ENCODE measurements at regions not wholly inside any gene's neighbourhood (a gene's known extent, or its start where the extent isn't known, plus 50 kb on each side); places are given as distances from the start of the nearest gene placed in this dataset.
A peak's percentile ranks its signal among the peaks of the same experiment; 100 is the strongest.
"Not testable (repeated sequence)": the region's sequence is repeated elsewhere in the genome, so short reads cannot be mapped to it uniquely, and the experiment has no call there.

DNA sequence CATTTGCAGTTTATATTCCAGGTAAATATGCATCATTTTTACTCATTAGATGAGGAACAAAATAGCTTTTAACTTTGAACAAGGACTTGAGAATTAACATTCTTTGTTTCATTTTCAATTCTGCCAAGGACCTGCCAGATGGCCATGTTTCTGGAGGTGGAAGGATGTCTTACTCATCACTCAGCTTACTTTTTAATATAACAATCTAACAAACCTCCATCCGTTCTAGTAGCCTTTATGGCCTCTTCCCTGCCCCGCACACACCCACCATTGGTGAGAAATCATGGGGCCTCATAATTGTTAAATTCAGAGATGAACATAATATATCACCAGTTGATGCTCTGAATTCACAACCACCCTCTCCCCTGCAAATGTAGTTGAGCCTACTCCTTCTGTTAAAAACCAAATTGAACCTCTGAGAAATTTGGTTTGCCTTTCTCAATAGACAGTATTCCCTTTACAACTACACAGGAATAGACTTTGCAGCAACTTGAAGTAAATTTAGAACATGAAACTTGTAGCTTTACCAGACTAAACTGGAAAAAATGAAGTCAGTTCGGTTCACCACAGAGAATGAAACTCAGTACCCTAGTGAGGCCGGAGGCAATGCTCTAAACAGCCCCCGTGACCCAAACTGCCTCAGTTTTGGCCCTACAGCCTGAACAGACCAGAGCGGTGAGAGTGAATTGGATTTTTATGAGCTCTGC, 50.1 kb upstream of the ACSL4 start:
- TF ChIP-seq, protein P1, sequence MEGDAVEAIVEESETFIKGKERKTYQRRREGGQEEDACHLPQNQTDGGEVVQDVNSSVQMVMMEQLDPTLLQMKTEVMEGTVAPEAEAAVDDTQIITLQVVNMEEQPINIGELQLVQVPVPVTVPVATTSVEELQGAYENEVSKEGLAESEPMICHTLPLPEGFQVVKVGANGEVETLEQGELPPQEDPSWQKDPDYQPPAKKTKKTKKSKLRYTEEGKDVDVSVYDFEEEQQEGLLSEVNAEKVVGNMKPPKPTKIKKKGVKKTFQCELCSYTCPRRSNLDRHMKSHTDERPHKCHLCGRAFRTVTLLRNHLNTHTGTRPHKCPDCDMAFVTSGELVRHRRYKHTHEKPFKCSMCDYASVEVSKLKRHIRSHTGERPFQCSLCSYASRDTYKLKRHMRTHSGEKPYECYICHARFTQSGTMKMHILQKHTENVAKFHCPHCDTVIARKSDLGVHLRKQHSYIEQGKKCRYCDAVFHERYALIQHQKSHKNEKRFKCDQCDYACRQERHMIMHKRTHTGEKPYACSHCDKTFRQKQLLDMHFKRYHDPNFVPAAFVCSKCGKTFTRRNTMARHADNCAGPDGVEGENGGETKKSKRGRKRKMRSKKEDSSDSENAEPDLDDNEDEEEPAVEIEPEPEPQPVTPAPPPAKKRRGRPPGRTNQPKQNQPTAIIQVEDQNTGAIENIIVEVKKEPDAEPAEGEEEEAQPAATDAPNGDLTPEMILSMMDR (IDR thresholded peaks at IDR 0.05; ENCODE audit: borderline replicate concordance, extremely low read depth, insufficient read depth): no peak
- DNase-seq (peak in 3 of 5 donors; percentile 11 to 50 (median 38)), FAIRE-seq (peak; percentile 33)
- Histone ChIP-seq H3K9me3 (ENCODE audit: control insufficient read depth in 2 of 3, insufficient read depth in 1 of 3, low read length in 3 of 3) (no peaks in the 10 kb centered on the region), H3K36me3 (ENCODE audit: control insufficient read depth in 2 of 3, insufficient read depth in 3 of 3, low read length in 3 of 3) (no peaks in the 10 kb centered on the region), H3K27ac (ENCODE audit: low read depth in 2 of 2, low read length in 2 of 2) (peak overlapping the region in 1 of 2 donors; percentile 63), H3K4me1 (ENCODE audit: control insufficient read depth in 2 of 3, insufficient read depth in 2 of 3, low read depth in 1 of 3, low read length in 3 of 3) (peaks cover 0 to 2% (median 0%) of the 10 kb centered on the region in 3 donors), H3K9ac (ENCODE audit: low read length in 3 of 3) (no peak overlapping the region), H3K4me3 (ENCODE audit: low read length in 3 of 3) (no peak overlapping the region), H3K27me3 (ENCODE audit: control insufficient read depth, insufficient read depth, low read length) (no peaks in the 10 kb centered on the region)
- intact Hi-C loops (cut with DNase I): no loop called here

DNA sequence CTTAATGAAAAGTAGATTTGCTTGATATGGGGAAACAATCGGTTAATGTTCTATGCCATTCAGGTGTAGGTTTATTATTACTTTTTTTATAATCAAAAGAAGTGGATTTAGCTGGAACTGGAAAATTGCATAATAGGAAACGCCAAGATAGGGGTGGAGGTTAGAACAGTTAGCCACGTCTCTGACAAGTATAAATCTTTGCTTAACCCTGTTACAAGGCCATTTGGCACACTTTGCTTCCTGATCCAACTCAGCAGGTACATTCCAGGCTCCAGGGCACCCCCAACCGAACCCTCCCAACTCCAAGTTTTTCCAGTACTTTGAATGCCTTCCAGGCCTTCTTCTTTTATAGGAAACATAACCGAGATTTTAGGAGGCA, 50.6 kb upstream of the ACSL4 start:
- no peaks in the 10 kb centered on the region for H3K36me3 ChIP-seq (ENCODE audit: control insufficient read depth in 2 of 3, insufficient read depth in 3 of 3, low read length in 3 of 3)
- intact Hi-C loops (cut with DNase I): no loop called here
- H3K4me1 ChIP-seq (ENCODE audit: control insufficient read depth in 2 of 3, insufficient read depth in 2 of 3, low read depth in 1 of 3, low read length in 3 of 3): peaks cover 0 to 2% (median 0%) of the 10 kb centered on the region in 3 donors
- DNase-seq (peak in 4 of 5 donors; percentile 16 to 75 (median 48)), FAIRE-seq (peak; percentile 60)
- TF ChIP-seq, protein P1 (IDR thresholded peaks at IDR 0.05; ENCODE audit: borderline replicate concordance, extremely low read depth, insufficient read depth): no peak
- no peak overlapping the region for H3K27ac ChIP-seq (ENCODE audit: low read depth in 2 of 2, low read length in 2 of 2)
- no peak overlapping the region for H3K9ac ChIP-seq (ENCODE audit: low read length in 3 of 3)
- no peaks in the 10 kb centered on the region for H3K9me3 ChIP-seq (ENCODE audit: control insufficient read depth in 2 of 3, insufficient read depth in 1 of 3, low read length in 3 of 3)
- no peaks in the 10 kb centered on the region for H3K27me3 ChIP-seq (ENCODE audit: control insufficient read depth, insufficient read depth, low read length)
- H3K4me3 ChIP-seq (ENCODE audit: low read length in 3 of 3): no peak overlapping the region

DNA sequence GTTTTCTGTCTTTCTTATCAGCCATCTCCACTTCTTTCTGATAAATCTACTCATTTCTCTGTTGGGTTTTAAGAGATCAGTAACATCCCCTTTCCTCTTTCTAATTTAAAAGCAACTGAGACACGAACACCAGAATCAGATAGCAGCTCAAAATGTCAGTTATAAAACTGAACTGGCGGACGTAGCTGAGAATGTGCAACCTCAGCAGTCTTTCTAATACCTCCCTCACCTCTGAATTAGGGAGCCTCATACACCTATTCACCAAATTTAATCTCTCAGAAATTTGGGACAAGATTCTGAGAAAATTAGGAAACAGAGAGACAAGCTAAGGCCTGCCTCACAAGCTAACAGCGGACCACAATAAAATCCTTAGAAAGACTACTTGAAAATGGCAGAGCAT, 52.0 kb upstream of the ACSL4 start:
- FAIRE-seq: no peak
- intact Hi-C loops (cut with DNase I): no loop called here
- TF ChIP-seq, protein P1 (IDR thresholded peaks at IDR 0.05; ENCODE audit: borderline replicate concordance, extremely low read depth, insufficient read depth): no peak

DNA sequence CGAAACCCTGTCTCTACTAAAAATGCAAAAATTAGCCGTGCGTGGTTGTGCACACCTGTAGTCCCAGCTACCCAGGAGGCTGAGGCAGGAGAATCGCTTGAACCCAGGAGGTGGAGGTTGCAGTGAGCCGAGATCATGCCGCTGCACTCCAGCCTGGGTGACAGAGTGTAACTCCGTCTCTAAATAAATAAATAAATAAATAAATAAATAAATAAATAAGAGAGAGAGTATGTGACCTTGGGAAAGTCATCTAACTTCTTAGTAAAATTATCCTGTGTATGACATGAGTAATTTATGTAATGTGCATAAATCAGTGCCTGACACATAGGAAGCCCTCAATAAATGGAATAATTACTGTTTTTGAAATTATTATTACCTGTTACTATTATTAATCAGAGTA, 57.5 kb upstream of the ACSL4 start:
- H3K27ac ChIP-seq (ENCODE audit: low read depth in 2 of 2, low read length in 2 of 2); H3K9ac ChIP-seq (ENCODE audit: low read length in 3 of 3); FAIRE-seq; DNase-seq; H3K36me3 ChIP-seq (ENCODE audit: control insufficient read depth in 2 of 3, insufficient read depth in 3 of 3, low read length in 3 of 3); intact Hi-C loops (cut with DNase I); H3K27me3 ChIP-seq (ENCODE audit: control insufficient read depth, insufficient read depth, low read length); H3K4me1 ChIP-seq (ENCODE audit: control insufficient read depth in 2 of 3, insufficient read depth in 2 of 3, low read depth in 1 of 3, low read length in 3 of 3); H3K4me3 ChIP-seq (ENCODE audit: low read length in 3 of 3); H3K9me3 ChIP-seq (ENCODE audit: control insufficient read depth in 2 of 3, insufficient read depth in 1 of 3, low read length in 3 of 3): not testable (repeated sequence)

More for the DNA sequence above, 52.0 kb upstream of the ACSL4 start:
- no peaks in the 10 kb centered on the region for H3K36me3 ChIP-seq (ENCODE audit: control insufficient read depth in 2 of 3, insufficient read depth in 3 of 3, low read length in 3 of 3)
- H3K4me3 ChIP-seq (ENCODE audit: low read length in 3 of 3): no peak overlapping the region
- no peak overlapping the region for H3K9ac ChIP-seq (ENCODE audit: low read length in 3 of 3)
- no peaks in the 10 kb centered on the region for H3K27me3 ChIP-seq (ENCODE audit: control insufficient read depth, insufficient read depth, low read length)
- H3K27ac ChIP-seq (ENCODE audit: low read depth in 2 of 2, low read length in 2 of 2): no peak overlapping the region
- H3K9me3 ChIP-seq (ENCODE audit: control insufficient read depth in 2 of 3, insufficient read depth in 1 of 3, low read length in 3 of 3): no peaks in the 10 kb centered on the region
- no peak for DNase-seq
- peaks cover 0 to 2% (median 0%) of the 10 kb centered on the region in 3 donors for H3K4me1 ChIP-seq (ENCODE audit: control insufficient read depth in 2 of 3, insufficient read depth in 2 of 3, low read depth in 1 of 3, low read length in 3 of 3)
